Esophagus muscularis mucosa (tissue), 4 donors: ENCODE measurements at regions not wholly inside any gene's neighbourhood (a gene's known extent, or its start where the extent isn't known, plus 50 kb on each side); places are given as distances from the start of the nearest gene placed in this dataset.

Experiments used
- EP300 ChIP-seq: sonication (generic); formaldehyde crosslinking; IDR thresholded peaks from one replicate; pipeline ENCODE4 v1.6.1; 2017; ENCODE audit warnings: antibody characterized with exemption
- POLR2A ChIP-seq: fragments of 450-650 bp; IDR thresholded peaks from one replicate; pipeline ENCODE4 v1.6.1; 2017; ENCODE audit warnings: antibody characterized with exemption, moderate library complexity, mild to moderate bottlenecking, low read depth
- POLR2AphosphoS5 ChIP-seq, 2 donors: sonication (generic); formaldehyde crosslinking; IDR thresholded peaks; one replicate each; pipeline ENCODE4 v1.6.1; 2017; ENCODE audit warnings: antibody characterized with exemption in 2 of 2
- TF ChIP-seq, protein P1 (sequence below), 3 experiments: fragments of 200-600 bp in 2 of 3; fragments of 450-650 bp in 1 of 3; sonication (generic) in 2 of 3; IDR thresholded peaks; one replicate each; pipeline ENCODE4 v1.5.1; 2017 to 2019; ENCODE audit warnings: antibody characterized with exemption in 3 of 3, mild to moderate bottlenecking in 2 of 3, moderate library complexity in 1 of 3

DNA sequence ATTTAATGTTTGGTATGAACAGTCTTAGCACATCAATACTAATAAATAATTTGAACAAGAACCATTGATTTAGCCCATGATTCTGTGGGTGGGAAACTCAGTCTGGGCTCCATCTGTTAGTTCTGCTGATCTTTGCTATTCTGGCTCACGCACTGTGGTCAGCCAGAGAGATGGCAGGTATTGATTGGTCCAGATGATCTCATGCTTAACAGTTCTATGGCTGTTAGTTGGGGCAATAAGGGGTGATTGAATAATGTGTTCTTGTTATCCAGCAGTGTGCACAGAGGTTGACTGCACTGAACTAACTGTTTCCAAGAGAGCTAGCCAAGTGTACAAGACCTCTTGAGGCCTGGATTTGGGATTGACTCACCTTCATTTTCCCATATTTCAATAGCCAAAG is 824.3 kb downstream of the SEMA5A start:
- no peak for TF ChIP-seq POLR2A
- TF ChIP-seq, protein P1, sequence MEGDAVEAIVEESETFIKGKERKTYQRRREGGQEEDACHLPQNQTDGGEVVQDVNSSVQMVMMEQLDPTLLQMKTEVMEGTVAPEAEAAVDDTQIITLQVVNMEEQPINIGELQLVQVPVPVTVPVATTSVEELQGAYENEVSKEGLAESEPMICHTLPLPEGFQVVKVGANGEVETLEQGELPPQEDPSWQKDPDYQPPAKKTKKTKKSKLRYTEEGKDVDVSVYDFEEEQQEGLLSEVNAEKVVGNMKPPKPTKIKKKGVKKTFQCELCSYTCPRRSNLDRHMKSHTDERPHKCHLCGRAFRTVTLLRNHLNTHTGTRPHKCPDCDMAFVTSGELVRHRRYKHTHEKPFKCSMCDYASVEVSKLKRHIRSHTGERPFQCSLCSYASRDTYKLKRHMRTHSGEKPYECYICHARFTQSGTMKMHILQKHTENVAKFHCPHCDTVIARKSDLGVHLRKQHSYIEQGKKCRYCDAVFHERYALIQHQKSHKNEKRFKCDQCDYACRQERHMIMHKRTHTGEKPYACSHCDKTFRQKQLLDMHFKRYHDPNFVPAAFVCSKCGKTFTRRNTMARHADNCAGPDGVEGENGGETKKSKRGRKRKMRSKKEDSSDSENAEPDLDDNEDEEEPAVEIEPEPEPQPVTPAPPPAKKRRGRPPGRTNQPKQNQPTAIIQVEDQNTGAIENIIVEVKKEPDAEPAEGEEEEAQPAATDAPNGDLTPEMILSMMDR (IDR thresholded peaks at IDR 0.05), result no peak
- TF ChIP-seq POLR2AphosphoS5 (IDR thresholded peaks at IDR 0.05), result no peak
- TF ChIP-seq EP300, result no peak
